Hematopoietic multipotent progenitor cell (in vitro differentiated cells): ENCODE measurements at regions not wholly inside any gene's neighbourhood (a gene's known extent, or its start where the extent isn't known, plus 50 kb on each side); places are given as distances from the start of the nearest gene placed in this dataset.

Experiments used
- DNase-seq, 3 donors: peaks; one replicate each; pipeline ENCODE4 v3.0.0-alpha.2; 2011 to 2015; ENCODE audit warnings: low read depth in 2 of 3, low spot score in 2 of 3

DNA sequence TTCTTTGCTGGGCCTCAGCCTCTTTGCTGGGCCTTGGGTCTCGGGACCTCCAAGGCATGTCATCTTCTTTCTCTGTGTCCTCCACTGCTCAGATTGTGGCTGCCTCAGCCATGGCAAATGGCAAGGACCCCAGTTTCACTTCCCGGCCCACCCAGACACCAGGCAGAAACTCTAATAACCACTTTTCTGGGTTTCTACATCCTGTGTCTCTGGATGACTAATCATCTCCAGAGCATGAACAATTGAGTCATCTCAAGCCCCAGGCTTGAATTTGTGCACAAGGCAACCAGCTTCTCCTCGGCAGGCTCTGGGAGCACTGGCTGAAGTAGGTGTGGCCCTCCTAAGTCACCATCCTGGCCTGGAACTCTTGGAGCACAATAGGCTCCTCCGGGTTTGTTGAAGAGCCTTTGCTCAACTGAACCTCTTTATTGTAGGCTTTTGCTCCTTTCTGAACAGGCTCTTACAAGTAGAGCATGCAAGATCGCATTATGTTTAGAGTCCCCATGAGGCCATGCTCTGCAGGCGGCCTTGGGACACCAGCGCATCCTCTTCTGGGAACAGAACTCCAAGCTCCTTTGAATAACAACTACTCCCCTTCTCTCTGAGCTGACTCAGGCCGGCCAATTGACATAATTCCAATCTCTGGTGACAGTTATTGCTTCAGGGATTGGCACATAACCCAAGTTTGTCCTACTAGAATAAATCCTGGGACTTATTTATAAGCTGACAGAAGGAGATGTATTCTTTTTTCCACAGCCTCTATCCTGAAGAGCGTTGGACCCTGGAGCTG is 218.1 kb downstream of the WDR11 start:
- no peak for DNase-seq

DNA sequence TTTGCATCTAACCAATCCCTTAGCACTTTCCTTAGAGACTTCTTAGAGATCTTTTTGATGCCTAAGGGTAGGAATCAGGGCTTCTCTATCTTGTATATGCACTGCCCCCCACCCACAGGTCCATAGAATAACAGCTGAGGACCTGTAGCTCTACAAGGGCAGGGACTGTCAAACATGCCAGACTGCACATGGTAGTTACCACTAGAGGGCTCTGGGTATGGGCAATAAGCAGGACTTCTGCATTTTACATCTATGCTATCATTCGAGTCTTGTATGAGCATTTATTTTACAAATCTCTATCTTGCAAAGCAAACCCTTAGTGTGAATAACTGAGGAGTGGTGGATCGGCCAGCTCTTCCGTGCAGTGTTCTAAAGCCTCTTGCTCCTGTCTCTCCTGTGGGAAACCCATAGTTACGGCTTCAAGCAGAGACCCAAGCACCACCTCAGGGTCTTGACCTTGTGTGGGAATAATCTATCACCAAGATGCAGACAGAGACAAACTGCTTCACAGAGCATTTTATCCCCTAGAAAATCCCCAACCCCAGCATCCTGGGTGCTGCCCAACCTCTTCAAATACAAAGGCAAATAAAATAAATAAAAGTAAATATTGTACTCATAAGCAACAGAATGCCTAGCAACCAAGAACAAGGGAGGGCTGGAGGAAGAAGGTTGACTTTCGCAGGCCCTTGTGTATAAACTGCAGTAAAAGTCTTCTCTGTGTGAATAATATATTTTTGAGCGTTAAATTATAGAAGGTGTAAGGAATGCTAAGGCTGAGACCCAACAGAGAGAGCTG is 219.3 kb downstream of the WDR11 start:
- peak in 2 of 3 donors; percentile 5 to 18 for DNase-seq

- no peak for DNase-seq
Observed at GRCh38 chr10:121071901-121072300, 220.7 kb downstream of the WDR11 start.

DNA sequence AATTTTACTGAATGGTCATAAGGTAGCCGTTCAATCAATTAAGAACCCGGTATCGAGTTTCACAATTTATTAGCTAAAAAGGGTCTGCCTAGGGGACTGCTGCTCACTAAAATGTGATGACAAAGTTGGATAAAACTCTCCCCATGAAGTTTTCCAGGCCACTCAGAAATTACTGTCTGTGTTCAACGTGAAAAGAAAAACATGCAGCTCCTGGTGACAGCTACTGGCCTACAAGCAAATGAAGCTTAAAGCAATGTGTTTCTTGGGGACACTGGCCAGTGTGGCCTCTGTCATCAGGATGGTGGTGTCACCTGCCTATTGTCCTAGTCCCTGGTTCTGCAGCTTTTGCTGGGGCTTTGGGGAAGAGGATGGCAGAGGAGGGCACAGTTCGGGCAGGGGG is 222.6 kb downstream of the WDR11 start:
- DNase-seq: no peak

- no peak for DNase-seq
Observed at GRCh38 chr10:121076776-121077715, 225.9 kb downstream of the WDR11 start.

GRCh38 chr10:121078036-121078435 is 226.9 kb downstream of the WDR11 start:
- no peak for DNase-seq

DNA sequence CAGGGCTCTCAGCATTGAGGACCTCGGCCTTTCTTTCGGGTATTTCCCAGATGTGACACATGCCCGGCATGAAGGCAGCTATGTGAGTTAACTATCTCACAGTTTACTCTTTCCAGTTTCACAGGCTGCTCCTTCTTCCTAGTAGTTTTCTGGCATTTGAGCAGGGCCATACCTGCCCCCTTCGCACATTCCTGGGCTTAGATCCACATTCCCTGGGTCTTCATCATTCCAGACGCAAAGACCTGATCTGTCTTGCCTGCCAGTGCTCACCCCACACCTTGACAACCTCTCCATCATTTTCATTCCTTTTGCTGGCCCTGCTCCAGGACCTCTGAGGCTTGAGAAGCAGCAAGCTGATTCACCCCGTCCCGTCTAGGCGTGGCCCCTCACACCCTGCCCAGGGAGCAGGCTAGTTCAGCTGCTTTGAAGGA is 227.5 kb downstream of the WDR11 start:
- DNase-seq: no peak

GRCh38 chr10:121079226-121079625 is 228.1 kb downstream of the WDR11 start:
- no peak for DNase-seq

DNA sequence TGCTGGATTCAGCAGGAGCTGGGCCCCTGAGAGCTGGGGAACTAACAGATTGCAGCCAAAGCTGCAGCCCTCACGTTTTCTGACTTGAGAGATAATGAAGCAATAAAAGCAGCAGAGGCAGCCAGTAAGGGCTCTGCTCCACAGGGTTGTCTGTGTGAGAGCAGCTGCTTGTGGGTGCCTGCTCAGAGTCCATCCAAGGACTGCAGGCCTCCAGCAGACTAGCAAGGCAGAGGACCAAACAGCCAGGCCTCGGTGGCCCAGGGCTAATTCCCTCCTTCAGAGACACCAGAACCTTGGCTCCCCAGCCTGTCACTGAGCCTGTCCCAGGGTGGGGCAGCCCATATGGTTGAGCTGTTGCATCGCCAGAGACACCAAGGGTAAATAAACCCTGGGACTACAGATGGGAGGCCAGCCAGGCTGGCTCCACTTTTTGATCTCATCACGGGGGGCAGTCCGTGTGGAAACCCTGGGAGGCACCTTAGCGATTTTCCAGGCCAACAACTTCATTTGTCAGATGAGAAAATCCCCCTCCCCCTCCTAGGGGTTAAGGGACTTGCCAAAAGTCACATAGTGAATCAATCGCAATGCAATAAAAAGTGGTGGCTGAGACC is 229.2 kb downstream of the WDR11 start:
- no peak for DNase-seq

DNA sequence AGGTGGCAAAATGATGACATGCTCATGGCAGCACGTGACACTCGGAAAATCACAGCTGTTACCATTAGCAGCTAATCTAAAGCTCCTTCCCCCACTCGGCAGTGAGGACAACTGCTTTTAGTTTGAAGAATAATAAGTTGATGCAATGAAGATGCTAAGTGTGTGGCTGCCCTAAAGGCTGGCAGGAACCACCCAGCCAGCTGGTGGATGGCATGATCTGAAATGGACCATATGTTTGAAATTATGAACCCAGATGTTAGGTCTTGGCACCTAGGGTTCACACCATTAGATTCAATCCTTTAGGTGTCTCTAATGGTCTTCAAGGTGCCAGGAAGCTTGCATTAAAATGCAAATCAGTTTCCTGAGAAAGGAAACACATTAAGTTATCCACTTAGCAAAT is 230.1 kb downstream of the WDR11 start:
- no peak for DNase-seq

DNA sequence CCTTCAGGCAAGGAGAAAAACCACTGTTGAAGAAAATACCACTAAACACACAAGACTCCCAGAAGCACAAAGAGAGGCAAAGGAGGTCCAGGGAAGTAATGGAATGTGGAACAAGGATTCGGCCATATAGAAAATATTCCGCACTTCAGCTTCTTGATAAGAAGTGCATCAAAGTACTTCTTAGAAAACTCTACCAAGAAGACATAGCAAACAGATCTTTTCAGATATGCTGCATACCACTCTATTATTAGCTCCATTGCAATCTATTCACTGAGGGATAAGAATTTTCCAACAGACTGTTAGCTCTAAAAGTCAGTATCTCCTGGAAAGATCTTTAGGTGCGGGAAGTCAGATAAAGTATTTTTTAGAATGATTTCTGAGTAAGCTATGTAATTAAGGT is 231.8 kb downstream of the WDR11 start:
- DNase-seq: no peak

DNA sequence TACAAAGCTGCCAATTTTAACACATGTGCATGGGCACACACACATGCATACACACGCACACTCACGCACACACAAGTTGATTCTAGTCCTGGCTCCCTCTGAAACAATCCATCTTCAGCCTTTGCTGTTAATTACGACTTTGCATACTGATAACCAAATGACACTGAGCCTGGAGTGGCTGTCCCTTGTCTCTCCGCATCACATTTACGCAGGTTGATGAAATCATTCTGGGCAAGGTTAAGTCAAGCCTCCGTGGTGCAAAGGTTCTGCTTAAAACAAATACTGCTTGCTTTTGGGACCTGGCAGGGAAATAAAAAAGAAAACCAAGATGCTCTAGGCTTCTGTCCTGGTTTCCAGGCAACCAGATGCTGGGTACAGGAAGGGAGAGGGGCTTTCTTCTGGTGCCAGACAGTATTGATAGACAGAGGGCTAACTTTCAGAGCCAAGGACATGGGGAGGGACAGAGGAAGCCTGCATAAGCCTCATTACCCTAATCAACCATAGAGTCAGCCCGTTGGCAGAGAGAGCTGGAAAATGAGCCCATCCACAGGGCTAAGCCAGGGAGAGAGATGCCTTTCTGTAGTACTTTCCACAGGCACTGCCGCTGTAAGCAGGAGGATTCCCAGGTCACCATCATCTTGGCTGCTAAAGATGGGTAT is 233.0 kb downstream of the WDR11 start:
- no peak for DNase-seq

GRCh38 chr10:121084675-121085070 is 233.5 kb downstream of the WDR11 start:
- DNase-seq: no peak

DNA sequence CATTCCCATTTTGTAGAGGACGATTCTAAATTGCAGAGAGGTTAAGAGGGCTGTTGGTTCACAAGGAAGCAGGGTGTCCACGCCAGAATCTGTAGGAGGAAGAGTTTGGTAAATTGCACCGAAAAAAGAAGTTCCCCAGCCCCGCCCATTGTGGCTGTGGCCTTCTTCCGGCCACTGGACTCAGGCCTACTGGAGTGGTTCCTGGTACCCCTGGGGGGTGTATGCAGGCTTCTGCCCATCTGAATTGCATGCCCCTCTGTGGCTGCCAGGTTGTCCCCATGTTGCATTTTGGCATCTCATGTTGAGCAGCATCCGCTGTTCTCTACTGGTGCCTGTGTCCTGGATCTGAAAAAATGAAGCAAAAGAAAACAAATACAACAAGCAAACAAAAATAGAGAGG is 234.2 kb downstream of the WDR11 start:
- no peak for DNase-seq

GRCh38 chr10:121087129-121087528 is 236.0 kb downstream of the WDR11 start:
- DNase-seq: no peak

DNA sequence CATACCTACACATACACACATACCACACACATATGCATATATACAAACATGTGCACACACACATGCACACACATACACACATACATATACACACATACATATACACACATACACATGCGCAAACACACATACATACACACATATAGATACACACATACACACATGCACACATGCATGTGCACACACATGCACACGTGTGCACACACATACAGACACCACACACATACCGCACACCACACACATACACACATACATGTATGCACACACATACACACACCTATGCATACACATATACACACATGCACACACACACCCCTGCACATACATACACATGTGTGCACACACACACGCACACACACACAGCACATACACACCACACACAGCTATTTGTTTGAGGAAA is 236.5 kb downstream of the WDR11 start:
- no peak for DNase-seq

DNA sequence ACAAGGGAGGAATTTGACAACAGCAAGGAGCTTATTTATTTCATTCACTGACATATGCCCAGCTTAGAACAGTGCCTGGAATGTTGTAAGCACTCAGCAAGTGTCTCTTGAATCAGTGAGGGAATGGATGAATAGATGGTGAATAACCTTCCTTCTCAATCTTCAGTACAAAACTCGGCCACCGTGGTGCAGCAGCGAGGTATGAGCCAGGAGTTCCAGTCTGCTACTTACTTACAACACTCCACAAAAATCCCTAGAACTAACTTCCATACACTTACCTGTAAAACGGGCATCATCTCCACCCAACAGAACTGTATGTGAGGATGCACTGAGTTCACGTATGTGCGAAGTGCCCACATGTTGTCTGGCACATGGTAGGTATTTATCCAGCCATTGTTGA is 237.4 kb downstream of the WDR11 start:
- DNase-seq: no peak

DNA sequence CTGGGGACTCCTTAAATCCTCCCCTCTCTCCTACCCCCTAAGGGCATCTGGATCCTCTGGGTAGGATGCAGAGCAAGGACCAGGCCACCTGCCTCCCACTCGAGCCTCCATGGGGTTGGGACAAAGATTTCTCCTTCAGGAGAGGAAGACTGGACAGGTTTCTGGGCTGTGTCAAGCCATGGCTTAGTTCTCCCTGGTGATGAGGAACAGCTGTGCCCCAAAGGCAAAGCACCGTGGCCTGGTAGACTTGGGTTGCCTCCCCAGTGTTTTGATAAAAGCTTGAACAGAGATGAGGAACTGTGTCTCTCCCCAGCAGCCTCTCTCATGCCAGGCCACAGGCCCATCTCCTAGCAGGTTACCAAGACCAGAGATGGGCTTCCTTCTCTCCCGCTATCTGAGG is 238.3 kb downstream of the WDR11 start:
- DNase-seq: no peak

- no peak for DNase-seq
Observed at GRCh38 chr10:121091961-121092719, 241.0 kb downstream of the WDR11 start.
